ENCODE measurements at regions not wholly inside any gene's neighbourhood (a gene's known extent, or its start where the extent isn't known, plus 50 kb on each side); places are given as distances from the start of the nearest gene placed in this dataset.

GRCh38 chr15:37217567-37217966, 117.2 kb upstream of the MEIS2 start:
- TF ChIP-seq CTCF (IDR thresholded peaks at IDR 0.05) = no peak
- TF ChIP-seq POLR2A (IDR thresholded peaks at IDR 0.05) = no peak
